ENCODE measurements at regions not wholly inside any gene's neighbourhood (a gene's known extent, or its start where the extent isn't known, plus 50 kb on each side); places are given as distances from the start of the nearest gene placed in this dataset.

- H3K9me2 ChIP-seq (ENCODE audit: insufficient read depth, low read length) = no peaks in the 10 kb centered on the region
- H3K9ac ChIP-seq (ENCODE audit: low read length) = no peak overlapping the region
- no peaks in the 10 kb centered on the region for H3K79me2 ChIP-seq (replicated peaks; ENCODE audit: insufficient read depth, low read length)
- TF ChIP-seq EP300 (conservative IDR thresholded peaks at IDR 0.05; ENCODE audit: poor library complexity, severe bottlenecking) (no peak), EZH2 (IDR thresholded peaks at IDR 0.05; ENCODE audit: borderline replicate concordance, insufficient read depth, low read length, poor library complexity, severe bottlenecking) (no peak), SMC3 (conservative IDR thresholded peaks at IDR 0.05; ENCODE audit: poor library complexity) (no peak), CTCF (IDR thresholded peaks at IDR 0.05; ENCODE audit: poor library complexity, severe bottlenecking) (no peak)
- H3F3A ChIP-seq (ENCODE audit: insufficient read depth, low read length, poor library complexity, severe bottlenecking) = no peaks in the 10 kb centered on the region
- H3K9me3 ChIP-seq (ENCODE audit: low read length) = no peaks in the 10 kb centered on the region
- H2AFZ ChIP-seq (ENCODE audit: low read depth, low read length) = no peak overlapping the region
- no peak overlapping the region for H3K4me3 ChIP-seq (ENCODE audit: low read length)
- no peaks in the 10 kb centered on the region for H3K27me3 ChIP-seq (ENCODE audit: insufficient read depth, low read depth, low read length)
- no peak overlapping the region for H3K4me2 ChIP-seq (ENCODE audit: low read length)
- H3K27ac ChIP-seq (ENCODE audit: low read length) = no peak overlapping the region
- no peaks in the 10 kb centered on the region for H4K20me1 ChIP-seq (ENCODE audit: insufficient read depth)
- H3K36me3 ChIP-seq (ENCODE audit: insufficient read depth, low read length) = no peaks in the 10 kb centered on the region
These were observed 350.8 kb downstream of the AJAP1 start for GRCh38 chr1:5005171-5005570.

GRCh38 chr1:5002676-5003075 is 348.3 kb downstream of the AJAP1 start:
- no peaks in the 10 kb centered on the region for H3K36me3 ChIP-seq (ENCODE audit: insufficient read depth, low read length)
- H3K9me3 ChIP-seq (ENCODE audit: low read length) = no peaks in the 10 kb centered on the region
- H2AFZ ChIP-seq (ENCODE audit: low read depth, low read length) = no peak overlapping the region
- no peaks in the 10 kb centered on the region for H3F3A ChIP-seq (ENCODE audit: insufficient read depth, low read length, poor library complexity, severe bottlenecking)
- H3K79me2 ChIP-seq (replicated peaks; ENCODE audit: insufficient read depth, low read length) = no peaks in the 10 kb centered on the region
- H3K4me3 ChIP-seq (ENCODE audit: low read length) = no peak overlapping the region
- no peaks in the 10 kb centered on the region for H3K27me3 ChIP-seq (ENCODE audit: insufficient read depth, low read depth, low read length)
- H3K27ac ChIP-seq (ENCODE audit: low read length) = no peak overlapping the region
- H4K20me1 ChIP-seq (ENCODE audit: insufficient read depth) = no peaks in the 10 kb centered on the region
- H3K9ac ChIP-seq (ENCODE audit: low read length) = no peak overlapping the region
- H3K9me2 ChIP-seq (ENCODE audit: insufficient read depth, low read length) = no peaks in the 10 kb centered on the region
- TF ChIP-seq SMC3 (conservative IDR thresholded peaks at IDR 0.05; ENCODE audit: poor library complexity) (no peak), MXI1 (conservative IDR thresholded peaks at IDR 0.05; ENCODE audit: poor library complexity, severe bottlenecking) (no peak), POLR2AphosphoS5 (IDR thresholded peaks at IDR 0.05) (no peak)
- no peak overlapping the region for H3K4me2 ChIP-seq (ENCODE audit: low read length)

GRCh38 chr1:5001466-5001865 is 347.1 kb downstream of the AJAP1 start:
- Histone ChIP-seq H3K27me3 (ENCODE audit: insufficient read depth, low read depth, low read length) (no peaks in the 10 kb centered on the region), H3K9ac (ENCODE audit: low read length) (no peak overlapping the region), H3K4me2 (ENCODE audit: low read length) (no peak overlapping the region), H2AFZ (ENCODE audit: low read depth, low read length) (no peak overlapping the region), H4K20me1 (ENCODE audit: insufficient read depth) (no peaks in the 10 kb centered on the region), H3F3A (ENCODE audit: insufficient read depth, low read length, poor library complexity, severe bottlenecking) (no peaks in the 10 kb centered on the region), H3K9me2 (ENCODE audit: insufficient read depth, low read length) (no peaks in the 10 kb centered on the region), H3K9me3 (ENCODE audit: low read length) (no peaks in the 10 kb centered on the region), H3K36me3 (ENCODE audit: insufficient read depth, low read length) (no peaks in the 10 kb centered on the region), H3K4me3 (ENCODE audit: low read length) (no peak overlapping the region), H3K27ac (ENCODE audit: low read length) (no peak overlapping the region), H3K79me2 (replicated peaks; ENCODE audit: insufficient read depth, low read length) (no peaks in the 10 kb centered on the region)
- TF ChIP-seq MXI1 (conservative IDR thresholded peaks at IDR 0.05; ENCODE audit: poor library complexity, severe bottlenecking) (no peak), EP300 (conservative IDR thresholded peaks at IDR 0.05; ENCODE audit: poor library complexity, severe bottlenecking) (no peak), POLR2AphosphoS5 (IDR thresholded peaks at IDR 0.05) (no peak)

GRCh38 chr1:4986306-4986705 is 331.9 kb downstream of the AJAP1 start:
- no peaks in the 10 kb centered on the region for H3K27me3 ChIP-seq (ENCODE audit: insufficient read depth, low read depth, low read length)
- H2AFZ ChIP-seq (ENCODE audit: low read depth, low read length) = no peak overlapping the region
- no peak overlapping the region for H3K4me2 ChIP-seq (ENCODE audit: low read length)
- no peaks in the 10 kb centered on the region for H3K79me2 ChIP-seq (replicated peaks; ENCODE audit: insufficient read depth, low read length)
- H3K36me3 ChIP-seq (ENCODE audit: insufficient read depth, low read length) = no peaks in the 10 kb centered on the region
- H3K9me3 ChIP-seq (ENCODE audit: low read length) = no peaks in the 10 kb centered on the region
- H3K27ac ChIP-seq (ENCODE audit: low read length) = no peak overlapping the region
- no peaks in the 10 kb centered on the region for H4K20me1 ChIP-seq (ENCODE audit: insufficient read depth)
- no peak overlapping the region for H3K4me3 ChIP-seq (ENCODE audit: low read length)
- no peaks in the 10 kb centered on the region for H3K9me2 ChIP-seq (ENCODE audit: insufficient read depth, low read length)
- no peaks in the 10 kb centered on the region for H3F3A ChIP-seq (ENCODE audit: insufficient read depth, low read length, poor library complexity, severe bottlenecking)
- no peak overlapping the region for H3K9ac ChIP-seq (ENCODE audit: low read length)
- TF ChIP-seq CTCF (IDR thresholded peaks at IDR 0.05; ENCODE audit: poor library complexity, severe bottlenecking) = no peak
- no peak for TF ChIP-seq REST (IDR thresholded peaks at IDR 0.05; ENCODE audit: borderline replicate concordance)
- no peak for TF ChIP-seq EZH2 (IDR thresholded peaks at IDR 0.05; ENCODE audit: borderline replicate concordance, insufficient read depth, low read length, poor library complexity, severe bottlenecking)
- no peak for TF ChIP-seq EP300 (conservative IDR thresholded peaks at IDR 0.05; ENCODE audit: poor library complexity, severe bottlenecking)
- no peak for TF ChIP-seq TAF1 (IDR thresholded peaks at IDR 0.05; ENCODE audit: low read depth)
- TF ChIP-seq POLR2AphosphoS5 (IDR thresholded peaks at IDR 0.05) = no peak
- TF ChIP-seq MXI1 (conservative IDR thresholded peaks at IDR 0.05; ENCODE audit: poor library complexity, severe bottlenecking) = no peak
- TF ChIP-seq SMC3 (conservative IDR thresholded peaks at IDR 0.05; ENCODE audit: poor library complexity) = no peak
- no peak for TF ChIP-seq RAD21 (conservative IDR thresholded peaks at IDR 0.05)
